Thoracic aorta (tissue), 2 donors: ENCODE measurements at regions not wholly inside any gene's neighbourhood (a gene's known extent, or its start where the extent isn't known, plus 50 kb on each side); places are given as distances from the start of the nearest gene placed in this dataset.

ENCODE experiments used
- ATAC-seq: fragments of 150-250 bp; one replicate; pipeline ENCODE4 v1.8.0; 2017; ENCODE audit warnings: low read depth; ENCODE audit not compliant: insufficient number of reproducible peaks, low FRiP score
- DNase-seq: peaks from one replicate; pipeline ENCODE4 v3.0.0-alpha.2; 2020; ENCODE audit warnings: low spot score
- H3K27ac ChIP-seq, 2 donors: fragments of 200-600 bp; sonication (generic); 1 replicate in 1 of 2; 2 replicates in 1 of 2; pipeline ENCODE4 v1.5.1; 2016; ENCODE audit warnings: mild to moderate bottlenecking in 2 of 2, moderate library complexity in 2 of 2
- H3K27me3 ChIP-seq: fragments of 200-600 bp; sonication (generic); replicated peaks from 2 replicates; pipeline ENCODE4 v1.6.0; 2016; ENCODE audit warnings: mild to moderate bottlenecking; ENCODE audit not compliant: insufficient read depth
- H3K36me3 ChIP-seq: fragments of 200-600 bp; sonication (generic); one replicate; pipeline ENCODE4 v1.5.1; 2016
- H3K4me1 ChIP-seq, 2 donors: fragments of 200-600 bp; sonication (generic); 1 replicate in 1 of 2; 2 replicates in 1 of 2; pipeline versions ENCODE4 v1.5.1 to v1.6.0; 2016; ENCODE audit warnings: low read depth in 2 of 2, mild to moderate bottlenecking in 1 of 2; ENCODE audit not compliant: control insufficient read depth in 1 of 2
- H3K4me3 ChIP-seq: fragments of 200-600 bp; sonication (generic); 2 replicates; pipeline ENCODE4 v1.5.1; 2016; ENCODE audit warnings: mild to moderate bottlenecking
- H3K9me3 ChIP-seq: fragments of 200-600 bp; sonication (generic); 2 replicates; pipeline ENCODE4 v1.5.1; 2016
- CTCF ChIP-seq: fragments of 200-600 bp; sonication (generic); IDR thresholded peaks from one replicate; pipeline ENCODE4 v1.5.1; 2019; ENCODE audit warnings: antibody characterized with exemption

DNA sequence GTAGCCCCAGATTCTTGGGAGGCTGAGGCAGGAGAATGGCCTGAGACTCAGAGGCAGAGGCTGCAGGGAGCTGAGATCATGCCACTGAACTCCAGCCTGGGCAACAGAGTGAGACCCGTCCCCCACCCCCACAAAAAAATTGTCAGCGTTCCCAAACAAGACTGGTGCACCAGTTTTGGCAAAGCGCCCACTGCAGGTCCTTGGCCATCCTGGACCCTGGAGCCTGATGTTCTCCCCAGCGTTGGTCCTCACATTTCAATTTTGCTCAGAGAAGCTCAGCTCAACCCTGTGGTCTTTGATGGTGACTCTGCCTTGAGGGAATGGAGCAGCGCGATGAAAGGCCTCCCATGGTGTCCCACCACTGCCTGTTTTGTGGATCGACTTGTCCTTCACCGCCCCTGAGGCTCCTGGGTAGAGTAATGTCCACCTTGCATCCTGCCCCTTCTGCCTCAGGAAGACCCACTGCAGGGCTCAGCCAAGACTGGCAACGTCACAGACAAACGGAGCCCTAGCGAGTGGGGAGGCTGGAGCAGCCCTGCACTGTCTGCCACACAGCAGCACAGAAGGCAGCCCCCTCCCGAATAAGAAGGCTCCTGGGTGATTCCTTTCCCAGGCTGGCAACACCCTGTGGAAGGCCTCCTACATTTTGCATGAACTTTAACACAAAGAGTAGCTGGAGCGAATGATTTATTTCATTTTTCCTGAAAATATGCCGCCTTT, 410.9 kb downstream of the TCERG1L start:
- DNase-seq: no peak
- H3K27ac ChIP-seq: no peak overlapping the region
- no peaks in the 10 kb centered on the region for H3K36me3 ChIP-seq
- H3K4me3 ChIP-seq: no peak overlapping the region
- TF ChIP-seq CTCF: no peak
- no peak for ATAC-seq
- H3K4me1 ChIP-seq: no peaks in the 10 kb centered on the region
- H3K27me3 ChIP-seq: no peaks in the 10 kb centered on the region
- H3K9me3 ChIP-seq: no peaks in the 10 kb centered on the region

GRCh38 chr10:130901311-130902165, 410.0 kb downstream of the TCERG1L start:
- H3K9me3 ChIP-seq: no peaks in the 10 kb centered on the region
- ATAC-seq (no peak), DNase-seq (no peak)
- H3K4me3 ChIP-seq: no peak overlapping the region
- no peaks in the 10 kb centered on the region for H3K4me1 ChIP-seq
- H3K27me3 ChIP-seq: no peaks in the 10 kb centered on the region
- no peak for TF ChIP-seq CTCF
- no peak overlapping the region for H3K27ac ChIP-seq
- H3K36me3 ChIP-seq: no peaks in the 10 kb centered on the region

- Histone ChIP-seq H3K36me3 (no peaks in the 10 kb centered on the region), H3K27ac (no peak overlapping the region), H3K27me3 (no peaks in the 10 kb centered on the region), H3K4me1 (no peaks in the 10 kb centered on the region), H3K4me3 (no peak overlapping the region), H3K9me3 (no peaks in the 10 kb centered on the region)
- ATAC-seq: no peak
- no peak for TF ChIP-seq CTCF
- no peak for DNase-seq
Measured at GRCh38 chr10:130902471-130902870, 409.1 kb downstream of the TCERG1L start.

DNA sequence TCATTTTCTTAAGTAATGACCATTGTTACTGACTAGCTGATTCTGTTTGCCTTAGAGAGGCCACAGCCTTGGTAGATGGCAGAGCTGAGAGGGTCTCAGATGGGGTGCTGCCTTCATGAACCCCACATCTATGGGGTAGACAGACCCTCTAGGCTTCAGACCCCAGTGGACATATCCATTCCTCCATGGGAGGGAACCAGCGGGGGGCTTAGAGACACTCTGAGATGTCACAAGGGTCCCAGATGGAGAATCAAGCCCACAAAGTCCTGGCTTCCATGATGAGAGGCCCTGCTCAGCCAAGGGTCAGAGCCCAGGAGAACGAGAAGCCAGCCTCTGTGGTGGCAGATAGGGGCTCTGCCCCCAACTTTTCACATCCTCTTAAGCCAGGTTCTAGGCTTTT, 408.6 kb downstream of the TCERG1L start:
- no peak for ATAC-seq
- H3K4me3 ChIP-seq: no peak overlapping the region
- H3K27me3 ChIP-seq: no peaks in the 10 kb centered on the region
- no peak for DNase-seq
- H3K27ac ChIP-seq: no peak overlapping the region
- TF ChIP-seq CTCF: no peak
- H3K9me3 ChIP-seq: no peaks in the 10 kb centered on the region
- H3K36me3 ChIP-seq: no peaks in the 10 kb centered on the region
- H3K4me1 ChIP-seq: no peaks in the 10 kb centered on the region

- H3K4me1 ChIP-seq: no peaks in the 10 kb centered on the region
- H3K9me3 ChIP-seq: no peaks in the 10 kb centered on the region
- no peak overlapping the region for H3K27ac ChIP-seq
- H3K27me3 ChIP-seq: no peaks in the 10 kb centered on the region
- H3K4me3 ChIP-seq: no peak overlapping the region
- DNase-seq: no peak
- no peak for TF ChIP-seq CTCF
- H3K36me3 ChIP-seq: no peaks in the 10 kb centered on the region
- ATAC-seq: no peak
Measured at GRCh38 chr10:130904676-130905075, 406.8 kb downstream of the TCERG1L start.
